ENCODE measurements at regions not wholly inside any gene's neighbourhood (a gene's known extent, or its start where the extent isn't known, plus 50 kb on each side); places are given as distances from the start of the nearest gene placed in this dataset.
"Not testable (repeated sequence)": the region's sequence is repeated elsewhere in the genome, so short reads cannot be mapped to it uniquely, and the experiment has no call there.

DNA sequence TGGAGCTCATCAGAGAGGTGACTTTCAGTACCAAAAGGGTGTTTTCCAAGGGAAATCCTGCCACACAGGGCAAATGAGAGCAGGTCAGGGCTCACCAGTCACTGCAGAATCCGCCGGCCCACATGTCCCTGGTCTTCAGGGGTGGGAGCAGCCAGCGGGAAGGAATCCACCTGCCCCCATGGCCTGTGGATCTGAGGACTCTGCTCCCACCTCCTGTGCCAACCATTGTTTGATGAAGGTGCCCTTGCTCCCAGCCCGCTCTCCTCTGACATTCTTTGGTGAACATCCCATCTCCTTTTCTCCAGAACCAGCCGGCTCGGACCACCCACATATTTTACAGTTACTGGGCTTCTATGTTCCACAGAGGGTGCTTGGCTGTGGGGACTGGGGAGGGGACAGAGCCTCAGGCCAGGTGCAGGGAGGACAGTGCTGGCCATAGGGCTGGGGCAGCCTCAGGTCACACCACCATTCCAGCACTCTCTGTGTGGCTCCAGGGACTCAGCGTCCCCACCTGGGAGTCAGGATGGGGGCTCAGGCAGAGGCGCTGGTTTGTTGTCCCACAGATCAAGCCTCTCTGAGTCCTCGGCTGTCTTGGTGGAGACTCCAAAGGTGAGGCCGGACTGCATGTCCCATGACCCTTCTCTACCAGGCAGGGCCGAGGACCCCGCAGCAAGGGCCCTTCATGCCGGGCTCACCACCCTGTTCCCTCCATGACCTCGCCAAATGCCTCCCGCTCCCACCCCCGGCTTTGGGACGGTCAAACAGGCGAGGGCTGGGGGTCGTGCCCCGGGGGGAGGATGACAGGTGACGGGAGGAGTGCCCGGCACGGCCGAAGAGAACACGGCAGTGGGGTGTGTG, 183.2 kb upstream of the ZNF469 start:
- H3K27ac ChIP-seq (ENCODE audit: insufficient read depth, low read depth, low read length); H2AFZ ChIP-seq (ENCODE audit: low read depth, low read length); POLR2A ChIA-PET; H3K4me3 ChIP-seq (replicated peaks in 1 of 3; ENCODE audit: insufficient read depth in 1 of 3, low read depth in 1 of 3, low read length in 3 of 3); H3K4me1 ChIP-seq (ENCODE audit: control insufficient read depth, extremely low read depth, insufficient read depth, low read length); H4K20me1 ChIP-seq (replicated peaks; ENCODE audit: control insufficient read depth, extremely low read depth, insufficient read depth, low read length); H3K27me3 ChIP-seq (ENCODE audit: control insufficient read depth in 2 of 2, insufficient read depth in 2 of 2, low read length in 2 of 2); BruUV-seq (replicated peaks); H3K79me2 ChIP-seq (ENCODE audit: control insufficient read depth, insufficient read depth, low read length); dilution Hi-C loops (cut with MboI; ENCODE audit: extremely low pct_ligation_motif_present, low sequenced_read_pairs); FAIRE-seq; CTCF ChIA-PET; DNase-seq (ENCODE audit: low read depth, low spot score); H3K4me2 ChIP-seq (ENCODE audit: insufficient read depth, low read length); H3K9me1 ChIP-seq (replicated peaks; ENCODE audit: control insufficient read depth, extremely low read depth, insufficient read depth, low read length); H3K9me3 ChIP-seq (replicated peaks; ENCODE audit: control insufficient read depth, insufficient read depth, low read length); H3K36me3 ChIP-seq (ENCODE audit: control insufficient read depth in 2 of 2, extremely low read depth in 1 of 2, insufficient read depth in 2 of 2, low read length in 2 of 2); H3K9ac ChIP-seq (replicated peaks; ENCODE audit: extremely low read depth, insufficient read depth, low read length): not testable (repeated sequence)
- intact Hi-C loops (cut with micrococcal nuclease) = loop anchor here (10.0 kb wide), 1 partner anchor 45 kb away; no protein-coding TSS in a partner anchor

DNA sequence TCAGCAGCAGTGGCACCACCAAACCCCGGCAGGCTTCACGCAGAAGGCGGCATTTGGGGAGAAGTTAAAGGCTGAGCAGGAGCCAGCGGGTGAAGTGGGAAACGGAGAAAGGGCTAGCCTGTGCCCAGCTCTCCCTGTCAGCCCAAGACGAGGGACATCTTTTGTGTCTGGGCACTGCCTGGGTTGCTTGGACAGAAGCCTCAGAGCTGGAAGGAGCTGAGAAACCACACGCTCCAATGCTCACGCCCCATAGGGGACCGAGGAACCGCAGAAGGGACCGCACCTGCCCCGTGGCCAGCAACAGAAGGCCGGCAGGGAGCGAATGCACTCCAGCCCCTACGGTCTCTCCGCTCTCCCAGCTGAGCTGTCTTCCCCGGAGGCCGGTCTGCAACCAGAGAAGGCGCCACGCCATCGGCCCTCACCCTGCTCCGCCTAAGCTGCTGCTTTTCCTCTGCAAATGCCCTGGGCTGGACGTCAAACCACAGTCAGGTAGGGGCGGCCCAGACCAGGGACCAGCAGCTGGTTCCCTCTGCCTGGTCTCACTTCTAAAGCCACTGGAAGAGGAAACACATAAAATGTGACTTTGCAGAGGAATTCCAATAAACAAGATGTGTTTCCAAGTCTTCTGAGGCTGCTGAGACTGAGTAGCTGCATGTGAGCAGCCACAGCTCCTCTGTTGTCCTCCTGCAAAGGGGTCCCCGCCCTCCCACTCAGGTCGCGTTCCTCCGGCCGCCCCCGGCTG, 182.4 kb upstream of the ZNF469 start:
- H3K4me2 ChIP-seq (ENCODE audit: insufficient read depth, low read length); H3K79me2 ChIP-seq (ENCODE audit: control insufficient read depth, insufficient read depth, low read length); POLR2A ChIA-PET; H3K4me3 ChIP-seq (replicated peaks in 1 of 3; ENCODE audit: insufficient read depth in 1 of 3, low read depth in 1 of 3, low read length in 3 of 3); H3K9me3 ChIP-seq (replicated peaks; ENCODE audit: control insufficient read depth, insufficient read depth, low read length); intact Hi-C loops (cut with micrococcal nuclease); dilution Hi-C loops (cut with MboI; ENCODE audit: extremely low pct_ligation_motif_present, low sequenced_read_pairs); CTCF ChIA-PET; H2AFZ ChIP-seq (ENCODE audit: low read depth, low read length); H4K20me1 ChIP-seq (replicated peaks; ENCODE audit: control insufficient read depth, extremely low read depth, insufficient read depth, low read length); DNase-seq (ENCODE audit: low read depth, low spot score); H3K9ac ChIP-seq (replicated peaks; ENCODE audit: extremely low read depth, insufficient read depth, low read length); H3K36me3 ChIP-seq (ENCODE audit: control insufficient read depth in 2 of 2, extremely low read depth in 1 of 2, insufficient read depth in 2 of 2, low read length in 2 of 2); H3K4me1 ChIP-seq (ENCODE audit: control insufficient read depth, extremely low read depth, insufficient read depth, low read length); FAIRE-seq; H3K27ac ChIP-seq (ENCODE audit: insufficient read depth, low read depth, low read length); BruUV-seq (replicated peaks); H3K27me3 ChIP-seq (ENCODE audit: control insufficient read depth in 2 of 2, insufficient read depth in 2 of 2, low read length in 2 of 2); H3K9me1 ChIP-seq (replicated peaks; ENCODE audit: control insufficient read depth, extremely low read depth, insufficient read depth, low read length): not testable (repeated sequence)
